Karpas-422 (cell line): ENCODE measurements at regions not wholly inside any gene's neighbourhood (a gene's known extent, or its start where the extent isn't known, plus 50 kb on each side); places are given as distances from the start of the nearest gene placed in this dataset.

Source experiments
- DNase-seq: peaks from one replicate; pipeline ENCODE4 v3.0.0-alpha.2; 2015
- H2AFZ ChIP-seq: fragments of 200-600 bp; sonication (generic); 2 replicates; pipeline ENCODE4 v1.6.1; 2014; ENCODE audit warnings: antibody characterized with exemption, low read length, mixed read lengths
- H3K27ac ChIP-seq: fragments of 200-600 bp; sonication (generic); 2 replicates; pipeline ENCODE4 v1.5.1; 2014; ENCODE audit warnings: mild to moderate bottlenecking, low read length, moderate library complexity
- H3K27me3 ChIP-seq: fragments of 200-600 bp; sonication (generic); 2 replicates; pipeline ENCODE4 v1.6.1; 2014; ENCODE audit warnings: low read length, mixed read lengths
- H3K36me3 ChIP-seq: fragments of 200-600 bp; sonication (generic); 2 replicates; pipeline ENCODE4 v1.6.1; 2014; ENCODE audit warnings: low read length, mixed read lengths; ENCODE audit not compliant: insufficient read depth
- H3K4me1 ChIP-seq: fragments of 200-600 bp; sonication (generic); 2 replicates; pipeline ENCODE4 v1.6.1; 2014; ENCODE audit warnings: mild to moderate bottlenecking, low read length, mixed read lengths
- H3K4me2 ChIP-seq: fragments of 200-600 bp; sonication (generic); 2 replicates; pipeline ENCODE4 v1.6.1; 2014; ENCODE audit warnings: low read length, low read depth, mild to moderate bottlenecking; ENCODE audit not compliant: poor library complexity, severe bottlenecking
- H3K4me3 ChIP-seq: fragments of 200-600 bp; sonication (generic); 2 replicates; pipeline ENCODE4 v1.5.1; 2014; ENCODE audit warnings: mild to moderate bottlenecking, antibody characterized with exemption, low read length, mixed read lengths
- H3K79me2 ChIP-seq: fragments of 200-600 bp; sonication (generic); 2 replicates; pipeline ENCODE4 v1.6.1; 2014; ENCODE audit warnings: mild to moderate bottlenecking, low read length, mixed read lengths
- H3K9ac ChIP-seq: fragments of 200-600 bp; sonication (generic); 2 replicates; pipeline ENCODE4 v1.6.0; 2014; ENCODE audit warnings: low read length
- H3K9me2 ChIP-seq: fragments of 200-600 bp; sonication (generic), shearing (Covaris generic); replicated peaks from 2 replicates; pipeline ENCODE4 v1.6.0; 2014; ENCODE audit warnings: mild to moderate bottlenecking, low read length, moderate library complexity; ENCODE audit not compliant: insufficient read depth
- H3K9me3 ChIP-seq: fragments of 300-700, 200-600 bp; sonication (generic); 2 replicates; pipeline ENCODE4 v1.6.1; 2014; ENCODE audit warnings: low read length, mixed read lengths
- H4K20me1 ChIP-seq: fragments of 200-600 bp; sonication (generic); 2 replicates; pipeline ENCODE4 v1.6.1; 2014; ENCODE audit warnings: mild to moderate bottlenecking, antibody characterized with exemption, low read length, low read depth; ENCODE audit not compliant: insufficient read depth

GRCh38 chr4:124325690-124326089 lies 386.8 kb downstream of the ANKRD50 start:
- DNase-seq, result no peak
- Histone ChIP-seq H2AFZ (no peak overlapping the region), H3K9me3 (no peaks in the 10 kb centered on the region), H3K36me3 (no peaks in the 10 kb centered on the region), H3K9me2 (no peaks in the 10 kb centered on the region), H3K4me2 (no peak overlapping the region), H3K9ac (no peak overlapping the region), H3K27ac (no peak overlapping the region), H3K79me2 (no peaks in the 10 kb centered on the region), H3K4me1 (no peaks in the 10 kb centered on the region), H3K27me3 (no peaks in the 10 kb centered on the region), H4K20me1 (no peaks in the 10 kb centered on the region), H3K4me3 (no peak overlapping the region)

DNA sequence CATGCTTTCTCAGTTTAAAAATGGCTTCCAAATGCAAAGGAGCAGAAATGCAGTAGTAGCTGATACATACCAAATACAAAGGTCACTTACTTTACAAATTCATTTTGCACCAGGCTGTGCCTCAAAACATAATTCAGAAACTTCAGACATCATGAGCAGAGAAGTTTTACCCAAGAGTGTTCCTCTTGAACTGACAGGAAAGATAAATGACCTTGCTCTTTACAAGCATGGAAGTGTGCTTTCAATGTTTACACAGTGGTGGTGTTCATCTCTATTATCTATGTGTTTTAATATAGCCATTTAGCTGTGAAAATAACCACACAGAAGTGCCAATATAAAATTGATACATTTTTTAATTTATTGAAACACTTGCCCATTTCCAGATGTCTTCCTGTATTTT lies 383.4 kb downstream of the ANKRD50 start:
- H3K4me3 ChIP-seq, result no peak overlapping the region
- no peaks in the 10 kb centered on the region for H3K79me2 ChIP-seq
- no peak overlapping the region for H3K4me2 ChIP-seq
- no peaks in the 10 kb centered on the region for H3K36me3 ChIP-seq
- no peaks in the 10 kb centered on the region for H3K4me1 ChIP-seq
- no peaks in the 10 kb centered on the region for H4K20me1 ChIP-seq
- H3K9me3 ChIP-seq, result no peaks in the 10 kb centered on the region
- H3K9ac ChIP-seq, result no peak overlapping the region
- no peak overlapping the region for H3K27ac ChIP-seq
- DNase-seq, result no peak
- H2AFZ ChIP-seq, result no peak overlapping the region
- no peaks in the 10 kb centered on the region for H3K9me2 ChIP-seq
- no peaks in the 10 kb centered on the region for H3K27me3 ChIP-seq

- no peak overlapping the region for H2AFZ ChIP-seq
- H3K9ac ChIP-seq, result no peak overlapping the region
- H3K9me3 ChIP-seq, result no peaks in the 10 kb centered on the region
- no peaks in the 10 kb centered on the region for H3K27me3 ChIP-seq
- no peaks in the 10 kb centered on the region for H3K4me1 ChIP-seq
- no peaks in the 10 kb centered on the region for H3K79me2 ChIP-seq
- no peaks in the 10 kb centered on the region for H3K9me2 ChIP-seq
- no peak overlapping the region for H3K27ac ChIP-seq
- no peak for DNase-seq
- H4K20me1 ChIP-seq, result no peaks in the 10 kb centered on the region
- no peaks in the 10 kb centered on the region for H3K36me3 ChIP-seq
- no peak overlapping the region for H3K4me2 ChIP-seq
- no peak overlapping the region for H3K4me3 ChIP-seq
Measured at GRCh38 chr4:124330045-124330444, 382.5 kb downstream of the ANKRD50 start.

DNA sequence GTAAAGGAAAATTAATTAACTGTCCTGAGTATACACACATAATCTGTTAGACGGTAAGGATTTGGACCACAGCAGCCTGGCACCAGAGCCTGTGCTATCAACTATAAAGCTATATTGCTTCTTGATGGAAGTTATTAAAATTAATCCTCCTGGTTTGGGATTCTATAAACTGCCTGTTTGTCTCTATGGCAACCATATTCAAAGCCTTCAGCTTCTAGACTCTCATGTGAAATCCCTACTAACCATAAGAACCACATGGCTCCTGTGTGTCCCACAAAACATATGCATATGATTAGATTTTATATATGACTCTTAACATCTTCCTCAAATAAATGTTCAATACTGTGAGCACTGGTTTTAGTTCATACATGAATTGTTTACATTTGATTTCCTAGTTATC lies 380.8 kb downstream of the ANKRD50 start:
- H3K4me3 ChIP-seq, result no peak overlapping the region
- no peaks in the 10 kb centered on the region for H3K9me3 ChIP-seq
- no peaks in the 10 kb centered on the region for H3K27me3 ChIP-seq

DNA sequence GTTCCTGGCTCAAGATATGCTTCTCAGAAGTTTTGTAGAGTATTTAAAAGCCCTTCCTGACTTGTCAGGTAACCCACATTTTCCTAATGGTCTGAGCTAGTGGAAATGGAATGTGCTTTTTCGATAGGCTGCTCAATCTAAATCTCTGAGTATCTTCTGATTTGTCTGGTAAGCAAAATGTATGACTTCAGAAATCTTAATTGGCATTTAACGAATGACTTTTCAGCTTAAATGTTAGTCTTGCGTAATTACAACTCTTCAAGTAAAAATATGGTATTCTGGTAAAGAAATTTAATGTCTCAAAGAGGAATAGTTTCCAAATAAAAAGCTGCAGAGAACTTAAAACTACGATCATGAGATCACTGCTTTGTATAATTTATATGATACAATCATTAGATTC lies 379.1 kb downstream of the ANKRD50 start:
- Histone ChIP-seq H3K4me2 (no peak overlapping the region), H3K4me3 (no peak overlapping the region), H3K79me2 (no peaks in the 10 kb centered on the region), H4K20me1 (no peaks in the 10 kb centered on the region), H3K9ac (no peak overlapping the region), H3K9me2 (no peaks in the 10 kb centered on the region), H3K27me3 (no peaks in the 10 kb centered on the region), H3K9me3 (no peaks in the 10 kb centered on the region), H3K36me3 (no peaks in the 10 kb centered on the region), H2AFZ (no peak overlapping the region), H3K27ac (no peak overlapping the region), H3K4me1 (no peaks in the 10 kb centered on the region)
- no peak for DNase-seq

More for the DNA sequence above, 380.8 kb downstream of the ANKRD50 start:
- no peak for DNase-seq
- Histone ChIP-seq H3K27ac (no peak overlapping the region), H3K4me1 (no peaks in the 10 kb centered on the region), H3K9me2 (no peaks in the 10 kb centered on the region), H3K9ac (no peak overlapping the region), H2AFZ (no peak overlapping the region), H3K79me2 (no peaks in the 10 kb centered on the region), H3K4me2 (no peak overlapping the region), H3K36me3 (no peaks in the 10 kb centered on the region), H4K20me1 (no peaks in the 10 kb centered on the region)

DNA sequence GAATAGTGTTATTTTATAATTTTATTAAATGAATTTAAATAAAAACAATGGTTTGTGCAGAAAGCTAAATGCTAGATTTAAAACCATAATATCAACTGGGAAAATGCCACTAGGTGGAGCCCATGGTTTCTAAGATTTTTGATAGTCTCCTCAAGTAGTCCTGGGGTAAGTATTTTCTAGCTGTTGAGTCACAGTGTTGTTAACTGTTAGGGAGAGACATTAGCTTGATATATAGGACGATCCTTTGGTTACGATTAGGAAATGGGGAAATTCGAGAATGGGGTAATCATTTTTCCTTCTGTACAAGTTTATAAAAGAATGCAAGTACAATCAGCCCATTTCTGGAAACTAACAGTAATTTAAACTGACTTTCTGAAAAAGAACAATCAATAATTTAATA lies 378.4 kb downstream of the ANKRD50 start:
- H3K36me3 ChIP-seq, result no peaks in the 10 kb centered on the region
- H3K27ac ChIP-seq, result no peak overlapping the region
- DNase-seq, result peak; percentile 77
- H3K9ac ChIP-seq, result no peak overlapping the region
- no peaks in the 10 kb centered on the region for H3K79me2 ChIP-seq
- H3K4me3 ChIP-seq, result no peak overlapping the region
- no peaks in the 10 kb centered on the region for H3K4me1 ChIP-seq
- H4K20me1 ChIP-seq, result no peaks in the 10 kb centered on the region
- no peak overlapping the region for H2AFZ ChIP-seq
- H3K27me3 ChIP-seq, result no peaks in the 10 kb centered on the region
- no peaks in the 10 kb centered on the region for H3K9me3 ChIP-seq
- H3K4me2 ChIP-seq, result no peak overlapping the region
- no peaks in the 10 kb centered on the region for H3K9me2 ChIP-seq

DNA sequence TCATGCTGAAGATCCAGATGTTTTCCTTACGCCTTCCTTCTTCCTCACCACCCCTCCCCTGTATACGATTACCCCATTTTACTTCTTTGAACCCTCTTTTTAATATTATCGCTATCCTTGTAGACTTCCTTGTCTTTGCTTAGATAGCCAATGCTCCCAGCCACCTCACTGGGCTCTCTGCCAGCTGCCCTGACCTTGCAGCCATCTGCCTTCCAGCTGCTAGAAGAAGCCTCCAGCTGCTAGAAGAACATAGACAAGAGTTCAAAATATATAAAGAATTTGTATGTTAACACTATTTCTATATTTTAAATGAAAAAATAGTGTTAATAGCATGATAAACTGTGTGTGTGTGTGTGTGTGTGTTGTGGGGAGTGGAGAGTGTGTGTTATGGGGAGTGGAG lies 374.7 kb downstream of the ANKRD50 start:
- Histone ChIP-seq H3K4me2 (no peak overlapping the region), H3K9ac (no peak overlapping the region), H3K27me3 (no peaks in the 10 kb centered on the region), H2AFZ (no peak overlapping the region), H4K20me1 (no peaks in the 10 kb centered on the region), H3K27ac (no peak overlapping the region), H3K9me3 (no peaks in the 10 kb centered on the region), H3K4me1 (no peaks in the 10 kb centered on the region), H3K4me3 (no peak overlapping the region), H3K36me3 (no peaks in the 10 kb centered on the region), H3K79me2 (no peaks in the 10 kb centered on the region), H3K9me2 (no peaks in the 10 kb centered on the region)
- DNase-seq, result no peak

- no peaks in the 10 kb centered on the region for H4K20me1 ChIP-seq
- H3K36me3 ChIP-seq, result no peaks in the 10 kb centered on the region
- no peak overlapping the region for H3K27ac ChIP-seq
- no peak for DNase-seq
- H3K79me2 ChIP-seq, result no peaks in the 10 kb centered on the region
- H3K9me2 ChIP-seq, result no peaks in the 10 kb centered on the region; the same call in 1 of the 2 replicates
- H3K27me3 ChIP-seq, result no peaks in the 10 kb centered on the region
- no peak overlapping the region for H3K4me2 ChIP-seq
- no peak overlapping the region for H2AFZ ChIP-seq
- H3K9ac ChIP-seq, result no peak overlapping the region
- no peak overlapping the region for H3K4me3 ChIP-seq
- H3K4me1 ChIP-seq, result no peaks in the 10 kb centered on the region
- H3K9me3 ChIP-seq, result no peaks in the 10 kb centered on the region
Measured at GRCh38 chr4:124343661-124344171, 368.8 kb downstream of the ANKRD50 start.

GRCh38 chr4:124372916-124373315 lies 339.6 kb downstream of the ANKRD50 start:
- peaks cover 15% of the 10 kb centered on the region for H3K9me3 ChIP-seq

More at GRCh38 chr4:124372916-124373315, 339.6 kb downstream of the ANKRD50 start:
- Histone ChIP-seq H3K4me1 (no peaks in the 10 kb centered on the region), H2AFZ (no peak overlapping the region), H3K36me3 (no peaks in the 10 kb centered on the region), H3K4me2 (no peak overlapping the region), H3K79me2 (no peaks in the 10 kb centered on the region), H3K9ac (no peak overlapping the region), H3K4me3 (no peak overlapping the region), H4K20me1 (no peaks in the 10 kb centered on the region), H3K27me3 (no peaks in the 10 kb centered on the region), H3K27ac (no peak overlapping the region), H3K9me2 (no peaks in the 10 kb centered on the region)
- no peak for DNase-seq
